ENCODE measurements at regions not wholly inside any gene's neighbourhood (a gene's known extent, or its start where the extent isn't known, plus 50 kb on each side); places are given as distances from the start of the nearest gene placed in this dataset.

DNA sequence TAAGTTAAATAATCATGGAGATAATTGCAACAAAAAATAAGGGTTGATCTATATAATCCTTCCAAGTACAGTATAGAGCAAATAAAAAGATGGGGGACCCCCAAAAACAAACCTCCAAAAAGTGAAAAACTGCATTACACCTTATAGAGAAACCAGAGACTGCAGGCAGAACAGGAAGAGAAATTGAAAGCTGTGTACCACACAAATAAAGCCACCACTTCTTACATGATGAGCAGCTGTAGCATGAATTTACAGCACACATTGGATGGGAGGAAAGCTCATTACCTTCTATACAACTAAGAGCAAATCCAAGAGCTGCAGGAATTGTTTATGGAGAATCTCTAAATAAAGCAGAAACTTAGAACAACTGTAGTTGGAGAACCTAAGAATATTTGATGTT is 152.4 kb upstream of the PDE5A start (continued):
- TF ChIP-seq, protein P1, sequence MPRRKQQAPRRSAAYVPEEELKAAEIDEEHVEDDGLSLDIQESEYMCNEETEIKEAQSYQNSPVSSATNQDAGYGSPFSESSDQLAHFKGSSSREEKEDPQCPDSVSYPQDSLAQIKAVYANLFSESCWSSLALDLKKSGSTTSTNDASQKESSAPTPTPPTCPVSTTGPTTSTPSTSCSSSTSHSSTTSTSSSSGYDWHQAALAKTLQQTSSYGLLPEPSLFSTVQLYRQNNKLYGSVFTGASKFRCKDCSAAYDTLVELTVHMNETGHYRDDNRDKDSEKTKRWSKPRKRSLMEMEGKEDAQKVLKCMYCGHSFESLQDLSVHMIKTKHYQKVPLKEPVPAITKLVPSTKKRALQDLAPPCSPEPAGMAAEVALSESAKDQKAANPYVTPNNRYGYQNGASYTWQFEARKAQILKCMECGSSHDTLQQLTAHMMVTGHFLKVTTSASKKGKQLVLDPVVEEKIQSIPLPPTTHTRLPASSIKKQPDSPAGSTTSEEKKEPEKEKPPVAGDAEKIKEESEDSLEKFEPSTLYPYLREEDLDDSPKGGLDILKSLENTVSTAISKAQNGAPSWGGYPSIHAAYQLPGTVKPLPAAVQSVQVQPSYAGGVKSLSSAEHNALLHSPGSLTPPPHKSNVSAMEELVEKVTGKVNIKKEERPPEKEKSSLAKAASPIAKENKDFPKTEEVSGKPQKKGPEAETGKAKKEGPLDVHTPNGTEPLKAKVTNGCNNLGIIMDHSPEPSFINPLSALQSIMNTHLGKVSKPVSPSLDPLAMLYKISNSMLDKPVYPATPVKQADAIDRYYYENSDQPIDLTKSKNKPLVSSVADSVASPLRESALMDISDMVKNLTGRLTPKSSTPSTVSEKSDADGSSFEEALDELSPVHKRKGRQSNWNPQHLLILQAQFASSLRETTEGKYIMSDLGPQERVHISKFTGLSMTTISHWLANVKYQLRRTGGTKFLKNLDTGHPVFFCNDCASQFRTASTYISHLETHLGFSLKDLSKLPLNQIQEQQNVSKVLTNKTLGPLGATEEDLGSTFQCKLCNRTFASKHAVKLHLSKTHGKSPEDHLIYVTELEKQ (tag by site-specific recombination; IDR thresholded peaks at IDR 0.05; ENCODE audit: borderline replicate concordance) = no peak
- TF ChIP-seq, protein P2, sequence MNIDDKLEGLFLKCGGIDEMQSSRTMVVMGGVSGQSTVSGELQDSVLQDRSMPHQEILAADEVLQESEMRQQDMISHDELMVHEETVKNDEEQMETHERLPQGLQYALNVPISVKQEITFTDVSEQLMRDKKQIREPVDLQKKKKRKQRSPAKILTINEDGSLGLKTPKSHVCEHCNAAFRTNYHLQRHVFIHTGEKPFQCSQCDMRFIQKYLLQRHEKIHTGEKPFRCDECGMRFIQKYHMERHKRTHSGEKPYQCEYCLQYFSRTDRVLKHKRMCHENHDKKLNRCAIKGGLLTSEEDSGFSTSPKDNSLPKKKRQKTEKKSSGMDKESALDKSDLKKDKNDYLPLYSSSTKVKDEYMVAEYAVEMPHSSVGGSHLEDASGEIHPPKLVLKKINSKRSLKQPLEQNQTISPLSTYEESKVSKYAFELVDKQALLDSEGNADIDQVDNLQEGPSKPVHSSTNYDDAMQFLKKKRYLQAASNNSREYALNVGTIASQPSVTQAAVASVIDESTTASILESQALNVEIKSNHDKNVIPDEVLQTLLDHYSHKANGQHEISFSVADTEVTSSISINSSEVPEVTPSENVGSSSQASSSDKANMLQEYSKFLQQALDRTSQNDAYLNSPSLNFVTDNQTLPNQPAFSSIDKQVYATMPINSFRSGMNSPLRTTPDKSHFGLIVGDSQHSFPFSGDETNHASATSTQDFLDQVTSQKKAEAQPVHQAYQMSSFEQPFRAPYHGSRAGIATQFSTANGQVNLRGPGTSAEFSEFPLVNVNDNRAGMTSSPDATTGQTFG (tag by site-specific recombination; IDR thresholded peaks at IDR 0.05; ENCODE audit: borderline replicate concordance) = no peak

DNA sequence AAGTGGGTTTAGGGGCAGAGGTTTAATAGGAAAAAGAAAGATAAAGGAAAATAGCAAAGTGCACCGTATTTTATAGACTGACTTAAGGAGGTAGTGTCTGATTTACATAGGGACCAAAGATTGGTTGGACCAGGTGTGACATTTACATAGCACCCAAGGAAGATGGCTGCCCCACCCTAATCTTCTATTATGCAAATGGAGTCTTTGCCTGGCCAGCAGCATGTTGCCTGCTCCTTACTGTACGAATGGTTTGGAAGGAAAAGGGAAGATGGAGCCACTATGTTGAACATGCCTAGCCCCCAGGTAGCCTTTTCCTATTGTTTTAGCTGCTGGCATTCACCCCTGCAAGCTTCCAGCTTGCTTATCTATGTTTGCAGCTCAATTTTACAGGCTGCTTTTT is 146.2 kb upstream of the PDE5A start:
- Histone ChIP-seq H3K36me3 (ENCODE audit: control insufficient read depth in 2 of 2, insufficient read depth in 1 of 2, low read length in 2 of 2) (no peaks in the 10 kb centered on the region), H3K27ac (ENCODE audit: extremely low read depth, low read depth, low read length) (no peak overlapping the region), H3K4me1 (ENCODE audit: control insufficient read depth, insufficient read depth, low read length) (no peaks in the 10 kb centered on the region), H3K4me3 (ENCODE audit: low read depth, low read length) (no peak overlapping the region), H3K9me3 (ENCODE audit: control insufficient read depth, insufficient read depth, low read depth, low read length) (no peaks in the 10 kb centered on the region)
- CTCF ChIA-PET = no interaction called here
- TF ChIP-seq, protein P3, sequence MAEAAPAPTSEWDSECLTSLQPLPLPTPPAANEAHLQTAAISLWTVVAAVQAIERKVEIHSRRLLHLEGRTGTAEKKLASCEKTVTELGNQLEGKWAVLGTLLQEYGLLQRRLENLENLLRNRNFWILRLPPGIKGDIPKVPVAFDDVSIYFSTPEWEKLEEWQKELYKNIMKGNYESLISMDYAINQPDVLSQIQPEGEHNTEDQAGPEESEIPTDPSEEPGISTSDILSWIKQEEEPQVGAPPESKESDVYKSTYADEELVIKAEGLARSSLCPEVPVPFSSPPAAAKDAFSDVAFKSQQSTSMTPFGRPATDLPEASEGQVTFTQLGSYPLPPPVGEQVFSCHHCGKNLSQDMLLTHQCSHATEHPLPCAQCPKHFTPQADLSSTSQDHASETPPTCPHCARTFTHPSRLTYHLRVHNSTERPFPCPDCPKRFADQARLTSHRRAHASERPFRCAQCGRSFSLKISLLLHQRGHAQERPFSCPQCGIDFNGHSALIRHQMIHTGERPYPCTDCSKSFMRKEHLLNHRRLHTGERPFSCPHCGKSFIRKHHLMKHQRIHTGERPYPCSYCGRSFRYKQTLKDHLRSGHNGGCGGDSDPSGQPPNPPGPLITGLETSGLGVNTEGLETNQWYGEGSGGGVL (tag by site-specific recombination; IDR thresholded peaks at IDR 0.05) = no peak
- no peak for TF ChIP-seq ZBTB20 (tag by site-specific recombination; IDR thresholded peaks at IDR 0.05)
- TF ChIP-seq ZNF174 (tag by site-specific recombination; IDR thresholded peaks at IDR 0.05) = no peak
- no peak for TF ChIP-seq ZFP69B (tag by site-specific recombination; IDR thresholded peaks at IDR 0.05)
- no peak for TF ChIP-seq ZNF473 (tag by site-specific recombination; IDR thresholded peaks at IDR 0.05)
- TF ChIP-seq, protein P4, sequence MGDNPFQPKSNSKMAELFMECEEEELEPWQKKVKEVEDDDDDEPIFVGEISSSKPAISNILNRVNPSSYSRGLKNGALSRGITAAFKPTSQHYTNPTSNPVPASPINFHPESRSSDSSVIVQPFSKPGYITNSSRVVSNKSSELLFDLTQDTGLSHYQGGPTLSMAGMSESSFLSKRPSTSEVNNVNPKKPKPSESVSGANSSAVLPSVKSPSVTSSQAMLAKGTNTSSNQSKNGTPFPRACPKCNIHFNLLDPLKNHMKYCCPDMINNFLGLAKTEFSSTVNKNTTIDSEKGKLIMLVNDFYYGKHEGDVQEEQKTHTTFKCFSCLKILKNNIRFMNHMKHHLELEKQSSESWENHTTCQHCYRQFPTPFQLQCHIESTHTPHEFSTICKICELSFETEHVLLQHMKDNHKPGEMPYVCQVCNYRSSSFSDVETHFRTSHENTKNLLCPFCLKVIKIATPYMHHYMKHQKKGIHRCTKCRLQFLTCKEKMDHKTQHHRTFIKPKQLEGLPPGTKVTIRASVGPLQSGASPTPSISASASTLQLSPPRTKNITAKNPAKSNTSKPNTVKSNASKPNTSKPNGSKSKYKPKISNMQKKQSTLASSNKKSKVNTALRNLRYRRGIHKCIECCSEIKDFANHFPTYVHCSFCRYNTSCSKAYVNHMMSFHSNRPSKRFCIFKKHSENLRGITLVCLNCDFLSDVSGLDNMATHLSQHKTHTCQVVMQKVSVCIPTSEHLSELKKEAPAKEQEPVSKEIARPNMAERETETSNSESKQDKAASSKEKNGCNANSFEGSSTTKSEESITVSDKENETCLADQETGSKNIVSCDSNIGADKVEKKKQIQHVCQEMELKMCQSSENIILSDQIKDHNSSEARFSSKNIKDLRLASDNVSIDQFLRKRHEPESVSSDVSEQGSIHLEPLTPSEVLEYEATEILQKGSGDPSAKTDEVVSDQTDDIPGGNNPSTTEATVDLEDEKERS (tag by site-specific recombination; IDR thresholded peaks at IDR 0.05) = no peak
- no peak for TF ChIP-seq ZNF664 (tag by site-specific recombination; IDR thresholded peaks at IDR 0.05)
- TF ChIP-seq ZNF521 (tag by site-specific recombination; IDR thresholded peaks at IDR 0.05) = no peak
- no peak for TF ChIP-seq KLF9 (tag by site-specific recombination; IDR thresholded peaks at IDR 0.05; ENCODE audit: low read depth)
- TF ChIP-seq ZNF747 (tag by site-specific recombination; IDR thresholded peaks at IDR 0.05) = no peak
- no peak for TF ChIP-seq ZNF416 (tag by site-specific recombination; IDR thresholded peaks at IDR 0.05)
- TF ChIP-seq HOXC10 (CRISPR knock-in tag; IDR thresholded peaks at IDR 0.05) = no peak
- TF ChIP-seq, protein P2 (tag by site-specific recombination; IDR thresholded peaks at IDR 0.05; ENCODE audit: borderline replicate concordance) = no peak
- no peak for TF ChIP-seq ZNF37A (tag by site-specific recombination; IDR thresholded peaks at IDR 0.05)
- TF ChIP-seq REPIN1 (tag by site-specific recombination; IDR thresholded peaks at IDR 0.05; ENCODE audit: low read depth) = no peak
- TF ChIP-seq, protein P5, sequence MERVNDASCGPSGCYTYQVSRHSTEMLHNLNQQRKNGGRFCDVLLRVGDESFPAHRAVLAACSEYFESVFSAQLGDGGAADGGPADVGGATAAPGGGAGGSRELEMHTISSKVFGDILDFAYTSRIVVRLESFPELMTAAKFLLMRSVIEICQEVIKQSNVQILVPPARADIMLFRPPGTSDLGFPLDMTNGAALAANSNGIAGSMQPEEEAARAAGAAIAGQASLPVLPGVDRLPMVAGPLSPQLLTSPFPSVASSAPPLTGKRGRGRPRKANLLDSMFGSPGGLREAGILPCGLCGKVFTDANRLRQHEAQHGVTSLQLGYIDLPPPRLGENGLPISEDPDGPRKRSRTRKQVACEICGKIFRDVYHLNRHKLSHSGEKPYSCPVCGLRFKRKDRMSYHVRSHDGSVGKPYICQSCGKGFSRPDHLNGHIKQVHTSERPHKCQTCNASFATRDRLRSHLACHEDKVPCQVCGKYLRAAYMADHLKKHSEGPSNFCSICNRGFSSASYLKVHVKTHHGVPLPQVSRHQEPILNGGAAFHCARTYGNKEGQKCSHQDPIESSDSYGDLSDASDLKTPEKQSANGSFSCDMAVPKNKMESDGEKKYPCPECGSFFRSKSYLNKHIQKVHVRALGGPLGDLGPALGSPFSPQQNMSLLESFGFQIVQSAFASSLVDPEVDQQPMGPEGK (tag by site-specific recombination; IDR thresholded peaks at IDR 0.05) = no peak
- POLR2A ChIA-PET = no interaction called here

Data from HEK293 (cell line).